ENCODE measurements at regions not wholly inside any gene's neighbourhood (a gene's known extent, or its start where the extent isn't known, plus 50 kb on each side); places are given as distances from the start of the nearest gene placed in this dataset.

- TF ChIP-seq CTCF (IDR thresholded peaks at IDR 0.05), result no peak
- no peak for TF ChIP-seq NR1H2 (CRISPR knock-in tag; IDR thresholded peaks at IDR 0.05)
Measured at GRCh38 chr21:21605521-21605920, 607.3 kb downstream of the NCAM2 start.

Data from WTC11 (cell line).